ENCODE measurements at regions not wholly inside any gene's neighbourhood (a gene's known extent, or its start where the extent isn't known, plus 50 kb on each side); places are given as distances from the start of the nearest gene placed in this dataset.

DNA sequence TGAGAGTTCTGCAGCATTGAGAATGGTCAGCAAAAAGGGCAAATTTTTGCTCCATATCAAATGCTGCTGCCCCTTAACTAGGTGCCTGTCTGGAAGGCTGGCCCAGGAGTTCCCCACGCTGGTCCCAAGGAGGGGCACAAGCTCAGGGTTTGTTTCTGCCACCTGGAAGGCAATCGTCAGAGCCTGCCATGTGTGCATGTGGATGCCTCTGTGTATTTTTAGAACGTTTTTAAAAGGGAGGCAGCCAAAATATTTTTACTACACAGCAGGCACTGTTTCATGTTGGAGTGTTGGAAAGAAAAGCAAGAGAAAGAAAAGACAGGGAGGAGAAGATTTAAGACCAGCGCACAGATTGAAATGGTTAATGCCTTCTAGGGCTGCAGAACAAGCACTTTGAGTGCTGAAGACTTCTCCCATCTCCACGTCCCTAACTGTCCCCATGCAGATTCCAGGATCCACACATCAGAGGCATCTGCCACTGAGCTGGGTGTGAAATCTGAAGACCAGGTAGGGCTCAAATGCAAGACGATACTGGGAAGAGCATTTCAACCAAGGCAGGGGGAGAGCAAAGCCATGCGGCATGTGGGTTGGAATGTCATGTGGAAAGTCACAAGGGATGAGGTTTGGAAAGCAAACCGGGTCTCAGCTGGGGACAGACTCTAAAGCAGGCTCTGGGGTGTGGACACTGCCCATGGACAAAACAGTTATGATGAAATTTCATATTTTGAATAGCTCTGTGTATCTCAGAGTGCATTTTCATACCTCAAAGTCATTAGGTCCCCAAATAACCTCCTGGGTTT is 557.2 kb downstream of the BCL11B start:
- ATAC-seq, result no peak
- DNase-seq (ENCODE audit: low spot score), result no peak
- intact Hi-C loops (cut with DNase I), result no loop called here

DNA sequence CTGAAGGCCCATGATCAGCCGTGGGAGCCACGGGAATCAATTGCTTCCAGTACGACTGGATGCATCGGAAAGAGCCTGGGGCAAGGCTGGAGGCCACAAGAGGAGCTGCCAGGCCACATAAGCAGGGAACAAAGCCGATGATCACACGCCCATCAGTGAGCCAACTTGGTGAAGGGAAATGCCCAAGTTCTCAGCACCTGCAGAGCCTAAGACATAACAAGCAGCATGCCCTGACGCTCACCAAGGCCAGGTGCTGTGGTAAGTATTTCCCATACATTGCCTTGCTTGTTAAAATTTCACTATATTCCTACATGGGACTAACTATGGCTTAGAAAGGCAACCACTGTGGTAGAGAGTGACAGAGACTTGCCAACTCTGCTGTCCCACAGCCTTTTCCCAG is 555.9 kb downstream of the BCL11B start:
- intact Hi-C loops (cut with DNase I), result no loop called here
- ATAC-seq (no peak), DNase-seq (ENCODE audit: low spot score) (no peak)

DNA sequence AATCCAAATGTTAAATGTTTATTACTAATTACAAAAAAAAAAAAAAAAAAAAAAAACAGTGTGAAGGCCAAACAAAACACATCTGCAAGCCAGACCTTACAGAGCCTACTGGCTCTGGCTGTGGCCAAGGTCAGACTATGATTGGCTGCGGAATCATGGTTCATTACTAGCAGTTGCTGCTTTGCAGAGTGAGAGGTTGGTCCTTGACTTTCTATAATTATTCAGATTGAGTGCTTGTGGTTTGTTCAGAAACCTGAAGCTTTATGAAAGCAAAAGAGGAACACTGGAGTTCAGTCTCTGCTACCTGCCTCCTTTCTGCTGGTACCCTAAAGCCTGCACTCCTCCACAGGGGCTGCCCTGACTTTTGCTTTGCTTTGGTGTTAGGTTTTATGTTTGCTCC is 550.9 kb downstream of the BCL11B start:
- no peak for DNase-seq (ENCODE audit: low spot score)
- intact Hi-C loops (cut with DNase I), result no loop called here
- no peak for ATAC-seq

DNA sequence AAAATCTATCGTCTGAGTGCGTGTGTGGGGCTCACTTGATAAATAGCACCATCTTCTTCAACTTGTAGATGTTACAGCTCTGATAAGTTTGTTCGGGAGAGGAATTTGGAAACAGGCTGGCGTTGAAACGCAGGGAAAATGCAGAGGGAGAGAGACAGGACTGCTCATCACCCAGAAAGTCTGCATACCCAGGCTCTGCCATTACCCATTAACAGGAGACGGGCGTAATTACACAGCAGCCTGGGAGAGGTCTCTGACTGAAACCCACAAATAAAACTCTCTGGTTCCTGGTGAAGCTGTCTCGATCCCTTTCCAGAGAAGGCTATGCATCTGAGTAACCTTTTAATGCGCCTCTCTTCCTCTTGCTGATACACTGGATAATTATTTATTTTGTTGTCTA is 547.3 kb downstream of the BCL11B start:
- ATAC-seq (no peak), DNase-seq (ENCODE audit: low spot score) (no peak)
- intact Hi-C loops (cut with DNase I), result no loop called here

DNA sequence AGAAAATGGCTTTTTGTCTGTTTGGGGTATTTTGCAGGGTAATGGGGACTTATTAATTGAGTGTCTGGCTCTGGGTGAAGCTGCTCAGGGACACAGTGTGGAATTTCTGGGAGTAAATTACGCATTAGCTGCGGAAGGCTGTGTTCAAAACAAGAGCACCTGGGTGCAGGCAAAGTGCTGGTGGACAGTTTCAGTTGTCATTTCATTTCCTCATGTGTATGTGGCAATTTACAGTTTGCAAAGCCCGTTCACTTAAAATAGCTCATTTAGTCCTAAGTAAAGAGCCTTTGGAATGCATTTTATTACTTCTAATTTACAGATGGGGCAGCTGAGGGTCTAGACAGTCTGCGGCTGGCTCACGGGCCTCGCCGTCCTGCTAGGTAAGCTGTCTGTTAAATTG is 546.8 kb downstream of the BCL11B start:
- no peak for ATAC-seq
- intact Hi-C loops (cut with DNase I), result no loop called here

DNA sequence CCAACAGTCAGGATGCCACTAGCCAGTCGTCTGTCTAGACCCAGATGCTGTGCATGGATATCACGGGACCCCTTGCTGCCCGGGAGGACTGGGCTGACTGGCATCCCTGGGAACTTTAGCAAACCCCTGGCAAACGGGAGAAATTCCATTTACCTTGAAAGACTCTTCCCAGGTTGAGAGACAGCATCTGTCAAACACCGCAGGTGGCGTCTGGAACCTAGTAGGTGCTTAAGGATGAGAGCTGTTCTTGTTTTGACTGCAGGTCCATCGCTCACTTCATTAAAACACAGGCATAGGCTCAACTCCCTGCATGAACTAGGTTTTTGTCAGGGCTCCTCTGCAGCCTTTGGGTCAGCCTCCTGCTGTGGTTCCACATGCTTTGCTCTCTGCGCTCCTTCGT is 546.3 kb downstream of the BCL11B start:
- no peak for ATAC-seq
- DNase-seq (ENCODE audit: low spot score), result no peak
- intact Hi-C loops (cut with DNase I), result no loop called here

More for the DNA sequence above, 546.8 kb downstream of the BCL11B start:
- no peak for DNase-seq (ENCODE audit: low spot score)

DNA sequence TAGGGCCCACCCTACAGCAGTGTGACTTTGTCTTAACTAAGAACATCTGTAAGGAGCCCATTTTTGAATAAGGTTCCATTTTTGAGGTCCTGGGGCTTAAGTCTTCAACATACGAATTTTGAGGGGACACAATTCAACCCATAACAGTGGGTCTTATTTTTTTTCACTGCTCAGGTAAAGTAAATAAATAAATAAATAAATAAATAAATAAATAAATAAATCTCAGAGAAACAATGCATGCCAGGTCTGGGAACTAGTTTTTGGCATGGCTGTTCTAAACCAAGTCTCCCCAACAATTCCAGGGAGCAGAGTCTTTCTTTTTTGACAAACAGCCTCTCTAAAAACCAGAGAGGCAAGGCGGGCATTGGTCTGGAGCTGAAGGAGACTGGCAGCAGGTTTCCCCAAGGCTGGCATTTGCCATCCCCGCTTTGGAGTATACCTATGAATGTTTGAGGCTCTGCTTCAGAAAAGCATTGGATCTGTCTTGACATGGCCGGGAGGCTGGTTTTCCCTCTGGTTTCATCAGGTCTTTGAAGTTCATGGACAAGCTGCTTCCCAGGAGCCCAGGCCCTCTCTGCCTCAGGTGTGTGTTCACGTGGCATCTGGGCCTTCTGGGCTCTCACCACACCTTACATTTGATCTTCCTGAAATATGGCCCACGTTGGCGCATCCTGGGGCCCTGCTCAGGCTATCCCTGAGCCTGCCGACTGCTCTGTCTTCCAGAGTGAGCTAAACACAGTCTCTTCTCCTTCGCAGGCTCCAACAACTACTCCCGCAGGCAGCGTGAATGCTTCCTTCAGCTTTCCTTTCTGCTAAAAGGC is 545.2 kb downstream of the BCL11B start:
- DNase-seq (ENCODE audit: low spot score) (no peak), ATAC-seq (no peak)
- intact Hi-C loops (cut with DNase I), result no loop called here

DNA sequence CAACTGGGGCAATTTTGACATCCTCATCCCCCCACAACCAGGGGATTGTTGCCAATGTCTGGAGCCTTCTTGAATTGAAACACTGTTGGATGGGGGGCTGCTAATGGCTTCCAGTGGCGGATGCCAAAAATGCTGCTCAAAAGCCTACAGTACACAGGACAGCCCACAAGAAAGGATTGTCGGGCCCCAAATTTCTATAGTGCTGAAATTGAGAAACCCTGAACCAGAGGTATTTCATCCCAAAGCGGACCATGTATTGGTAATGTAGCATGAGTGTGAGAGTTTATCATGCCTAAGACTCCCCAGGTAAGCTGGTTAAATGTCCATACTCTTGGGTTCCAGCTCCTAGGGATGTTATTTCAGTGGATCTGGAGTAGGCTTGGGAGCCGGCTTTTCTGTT is 544.0 kb downstream of the BCL11B start:
- no peak for DNase-seq (ENCODE audit: low spot score)

DNA sequence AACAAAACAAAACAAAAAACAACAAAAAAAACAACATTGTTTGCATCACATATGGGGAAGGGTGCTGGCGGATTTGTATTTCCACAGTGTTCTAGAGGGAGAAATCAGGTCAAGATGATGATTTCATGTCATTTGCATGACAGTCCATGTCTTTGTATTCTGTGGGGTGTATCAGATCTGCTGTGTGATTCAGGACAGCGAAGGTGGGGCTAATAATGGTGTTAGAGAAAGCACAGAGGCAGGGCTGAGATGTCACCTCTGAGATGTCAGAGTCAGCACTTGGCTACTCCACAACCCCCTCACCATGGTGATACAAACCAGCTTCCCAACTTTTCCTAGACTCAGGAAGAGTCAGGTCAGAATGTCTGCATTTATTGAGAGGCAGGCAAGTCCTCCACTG is 543.2 kb downstream of the BCL11B start:
- ATAC-seq (no peak), DNase-seq (ENCODE audit: low spot score) (no peak)
- intact Hi-C loops (cut with DNase I), result no loop called here

More for the DNA sequence above, 544.0 kb downstream of the BCL11B start:
- no peak for ATAC-seq
- intact Hi-C loops (cut with DNase I), result no loop called here

DNA sequence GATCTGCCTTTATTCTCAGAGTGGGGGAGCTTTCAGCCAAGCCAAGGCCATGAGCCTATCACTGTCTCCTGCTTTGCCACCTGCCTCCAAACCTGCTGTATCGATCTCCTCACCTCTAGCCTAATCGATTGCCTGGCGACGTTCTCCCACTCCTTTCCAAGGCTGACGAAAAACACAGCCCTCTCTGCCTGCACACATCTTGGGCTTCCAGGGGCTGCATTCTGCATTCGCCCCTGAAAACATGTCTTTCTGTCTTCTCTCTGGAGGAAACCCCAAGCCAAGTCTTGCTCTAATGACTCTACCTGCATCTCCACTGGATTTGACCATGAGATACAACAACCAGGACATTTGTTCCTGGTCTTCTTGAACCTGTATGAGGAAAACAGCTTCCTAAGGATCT is 540.7 kb downstream of the BCL11B start:
- intact Hi-C loops (cut with DNase I), result no loop called here
- ATAC-seq, result no peak

DNA sequence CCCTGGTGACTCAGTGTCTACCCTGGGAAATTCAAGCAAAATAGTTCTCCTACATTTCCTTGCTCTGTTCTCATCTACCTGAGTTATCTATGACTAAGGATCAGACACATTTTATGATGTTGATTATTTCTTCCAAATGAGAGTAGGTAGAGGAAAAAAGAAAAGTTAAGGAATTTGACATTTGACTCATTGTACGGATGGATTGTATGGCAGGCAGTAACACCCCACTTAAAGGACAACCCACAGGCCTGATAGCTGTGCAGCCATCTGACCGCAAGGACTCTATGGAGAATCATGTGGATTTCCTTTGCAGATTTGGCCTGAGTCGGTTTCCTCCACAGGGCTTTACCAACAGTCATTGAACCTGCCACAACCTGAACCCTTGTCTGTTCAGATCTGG is 540.3 kb downstream of the BCL11B start:
- DNase-seq (ENCODE audit: low spot score) (no peak), ATAC-seq (no peak)
- intact Hi-C loops (cut with DNase I), result no loop called here

More for the DNA sequence above, 540.7 kb downstream of the BCL11B start:
- no peak for DNase-seq (ENCODE audit: low spot score)

DNA sequence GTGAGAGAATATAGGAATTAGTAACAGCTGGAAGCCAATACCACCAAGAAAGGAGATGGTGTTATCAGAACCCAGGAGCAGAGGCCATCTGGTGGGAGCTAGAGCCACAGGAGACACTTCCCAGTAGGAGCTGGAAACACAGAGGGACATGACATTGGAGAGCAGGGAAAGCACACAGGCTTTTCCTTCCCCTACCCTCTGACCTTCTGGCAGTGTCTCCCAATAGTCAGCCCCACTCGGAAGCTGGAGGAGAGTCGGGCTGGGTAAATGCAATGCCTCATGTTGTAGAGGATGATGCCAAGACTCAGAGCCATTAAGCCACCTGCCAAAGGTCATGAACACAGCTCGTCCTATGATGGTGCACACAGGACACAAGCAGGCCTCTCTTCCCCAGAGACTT is 538.5 kb downstream of the BCL11B start:
- no peak for ATAC-seq

DNA sequence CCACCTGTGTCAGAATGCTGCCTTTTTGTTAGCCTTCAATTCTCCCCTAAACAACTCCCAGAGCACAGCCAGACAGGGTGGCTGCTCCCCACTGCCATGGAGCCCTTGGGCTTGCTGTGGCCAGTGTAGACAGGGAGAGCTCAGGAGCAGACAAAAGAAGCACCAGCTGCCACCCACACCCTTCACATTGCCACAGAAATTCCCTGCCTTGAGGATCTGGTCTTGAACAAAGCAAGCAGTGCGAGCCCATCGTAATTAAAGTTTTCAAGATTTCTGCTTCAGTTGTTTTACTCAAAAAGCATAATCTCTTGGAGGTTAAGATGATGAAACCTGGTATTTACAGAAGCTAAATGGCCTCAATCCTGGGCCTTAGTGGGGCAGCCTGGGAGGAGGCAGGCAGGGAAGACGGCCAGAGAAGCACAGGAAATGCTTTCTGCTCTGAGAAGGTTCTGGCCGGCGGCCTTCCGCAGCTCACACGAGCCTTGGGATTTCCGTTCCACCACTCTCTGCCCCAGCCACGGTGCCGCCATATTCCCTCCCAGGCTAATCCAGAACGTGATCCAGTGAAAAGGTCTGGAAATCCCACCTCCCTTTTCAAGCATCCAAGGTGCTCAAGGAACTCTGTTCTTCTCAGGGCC is 535.2 kb downstream of the BCL11B start:
- DNase-seq (ENCODE audit: low spot score) (no peak), ATAC-seq (peak; percentile 77)
- intact Hi-C loops (cut with DNase I), result no loop called here

More for the DNA sequence above, 538.5 kb downstream of the BCL11B start:
- DNase-seq (ENCODE audit: low spot score), result no peak
- intact Hi-C loops (cut with DNase I), result no loop called here

DNA sequence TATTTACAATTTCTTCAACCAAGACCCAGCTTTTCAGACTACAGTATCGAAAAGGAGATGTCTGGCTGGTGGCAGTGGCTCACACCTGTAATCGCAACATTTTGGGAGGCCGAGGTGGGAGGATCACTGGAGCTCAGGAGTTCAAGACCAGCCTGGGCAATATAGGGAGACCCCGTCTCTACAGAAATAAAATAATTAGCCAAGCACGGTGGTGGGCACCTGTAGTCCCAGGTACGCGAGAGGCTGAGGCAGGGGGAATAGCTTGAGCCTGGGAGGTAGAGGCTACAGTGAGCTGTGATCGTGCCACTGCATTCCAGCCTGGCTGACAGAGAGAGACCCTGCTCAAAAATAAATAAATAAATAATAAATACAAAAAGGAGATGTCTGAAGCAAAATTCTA is 530.5 kb downstream of the BCL11B start:
- DNase-seq (ENCODE audit: low spot score) (no peak), ATAC-seq (no peak)
- intact Hi-C loops (cut with DNase I), result no loop called here

DNA sequence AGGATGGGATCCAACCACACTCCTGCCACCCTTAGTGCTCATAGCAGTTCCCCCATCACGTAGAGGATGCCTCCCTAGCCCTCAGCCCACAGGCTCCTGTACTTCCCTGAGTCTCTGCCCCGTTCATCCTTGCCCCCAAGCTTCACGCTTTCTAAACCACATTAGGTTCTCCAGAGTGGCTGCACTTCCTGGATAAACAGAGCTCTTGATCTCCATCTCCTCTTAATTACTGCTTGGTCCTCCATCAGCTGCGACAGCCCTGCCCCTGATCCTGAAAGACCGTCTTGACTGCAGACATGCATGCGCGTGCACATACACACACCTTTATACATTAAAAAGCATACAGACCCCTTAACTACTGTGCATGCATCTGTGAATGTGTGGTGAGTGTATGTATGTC is 530.0 kb downstream of the BCL11B start:
- intact Hi-C loops (cut with DNase I), result no loop called here
- DNase-seq (ENCODE audit: low spot score) (no peak), ATAC-seq (no peak)

DNA sequence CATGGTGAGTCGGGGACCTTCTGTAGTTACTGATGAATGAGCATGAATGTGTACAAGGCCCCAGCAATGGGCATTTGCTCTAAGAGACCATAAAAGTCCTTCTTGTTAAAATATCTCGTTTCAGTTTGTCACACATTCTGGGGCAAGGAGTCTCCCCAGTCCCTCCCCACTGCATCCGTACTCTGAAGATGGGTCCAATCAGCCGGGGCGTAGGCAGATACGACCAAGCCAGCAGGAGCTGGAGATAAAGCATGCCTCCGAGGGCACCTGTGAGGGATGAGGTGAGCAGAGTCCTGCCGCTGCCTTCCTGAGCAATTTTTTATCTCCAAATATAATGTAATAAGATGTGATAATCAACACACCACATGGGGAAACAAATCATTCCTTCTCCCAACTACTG is 528.5 kb downstream of the BCL11B start:
- intact Hi-C loops (cut with DNase I), result no loop called here
- no peak for DNase-seq (ENCODE audit: low spot score)
- ATAC-seq, result no peak

DNA sequence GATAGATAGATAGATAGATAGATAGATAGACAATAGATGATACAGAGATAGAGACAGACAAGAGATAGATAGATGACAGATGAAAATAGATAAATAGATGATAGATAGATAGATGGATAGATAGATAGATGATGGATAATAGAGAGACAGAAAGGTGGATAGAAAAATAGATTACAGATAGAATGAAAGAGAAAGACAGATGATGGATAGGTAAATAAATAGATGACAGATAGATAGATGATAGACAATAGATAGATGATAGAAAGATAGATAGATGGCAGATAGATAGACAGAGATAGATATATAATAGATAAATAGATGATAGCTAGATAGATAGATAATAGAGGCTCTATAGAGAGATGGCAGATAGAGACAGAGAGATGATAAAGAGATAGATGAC is 523.0 kb downstream of the BCL11B start:
- ATAC-seq, result no peak
- intact Hi-C loops (cut with DNase I), result no loop called here

DNA sequence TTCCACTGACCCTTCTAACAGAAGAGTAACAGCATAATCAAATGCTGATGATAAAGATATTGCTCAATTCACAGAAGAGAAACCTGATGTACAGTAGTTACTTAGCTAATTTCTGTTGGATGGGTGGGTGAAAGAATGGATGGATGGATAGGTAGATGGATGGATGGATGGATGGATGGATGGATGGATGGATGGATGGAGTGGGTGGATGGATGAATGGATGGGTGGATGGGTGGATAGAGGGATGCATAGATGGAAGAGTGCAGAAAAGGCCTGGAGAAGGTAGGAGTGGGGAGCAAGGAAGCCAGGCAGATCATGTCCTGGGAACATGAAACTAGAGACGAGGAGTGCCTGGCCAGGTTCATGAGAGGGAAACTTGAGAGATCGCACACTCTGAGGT is 520.9 kb downstream of the BCL11B start:
- intact Hi-C loops (cut with DNase I), result no loop called here
- ATAC-seq (no peak), DNase-seq (ENCODE audit: low spot score) (no peak)

More for the DNA sequence above, 523.0 kb downstream of the BCL11B start:
- no peak for DNase-seq (ENCODE audit: low spot score)

DNA sequence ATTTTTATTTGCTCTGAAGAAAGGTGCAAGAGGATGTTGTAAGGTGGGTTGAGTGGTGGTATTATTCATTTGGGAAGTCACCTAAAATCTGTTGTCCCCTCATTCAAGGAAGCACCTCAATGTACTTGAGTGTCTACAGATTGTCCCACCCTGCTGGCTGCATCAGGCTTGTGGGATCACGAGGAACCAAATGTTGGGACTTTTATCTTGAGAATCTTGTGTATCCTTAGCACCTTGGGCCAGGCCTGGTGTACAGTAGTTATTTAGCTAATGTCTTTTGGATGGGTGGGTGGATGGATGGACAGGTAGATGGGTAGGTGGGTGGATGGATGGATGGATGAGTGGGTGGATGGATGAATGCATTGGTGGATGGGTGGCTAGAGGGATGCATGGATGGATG is 519.3 kb downstream of the BCL11B start:
- DNase-seq (ENCODE audit: low spot score) (no peak), ATAC-seq (no peak)
- intact Hi-C loops (cut with DNase I), result no loop called here
